Erythroblast (primary cell): ENCODE measurements at regions not wholly inside any gene's neighbourhood (a gene's known extent, or its start where the extent isn't known, plus 50 kb on each side); places are given as distances from the start of the nearest gene placed in this dataset.

ENCODE experiments used
- DNase-seq, 2 experiments: peaks; one replicate each; lab custom pipeline; 2025; lab: John Stamatoyannopoulos, UW
- GATA1 ChIP-seq: IDR thresholded peaks from 2 replicates; pipeline ENCODE4 v1.6.1; 2011; ENCODE audit warnings: low read depth, mild to moderate bottlenecking, control low read depth, low read length, moderate library complexity
- POLR2A ChIP-seq: IDR thresholded peaks from 2 replicates; pipeline ENCODE4 v1.6.1; 2011; ENCODE audit warnings: mild to moderate bottlenecking, low read length

DNA sequence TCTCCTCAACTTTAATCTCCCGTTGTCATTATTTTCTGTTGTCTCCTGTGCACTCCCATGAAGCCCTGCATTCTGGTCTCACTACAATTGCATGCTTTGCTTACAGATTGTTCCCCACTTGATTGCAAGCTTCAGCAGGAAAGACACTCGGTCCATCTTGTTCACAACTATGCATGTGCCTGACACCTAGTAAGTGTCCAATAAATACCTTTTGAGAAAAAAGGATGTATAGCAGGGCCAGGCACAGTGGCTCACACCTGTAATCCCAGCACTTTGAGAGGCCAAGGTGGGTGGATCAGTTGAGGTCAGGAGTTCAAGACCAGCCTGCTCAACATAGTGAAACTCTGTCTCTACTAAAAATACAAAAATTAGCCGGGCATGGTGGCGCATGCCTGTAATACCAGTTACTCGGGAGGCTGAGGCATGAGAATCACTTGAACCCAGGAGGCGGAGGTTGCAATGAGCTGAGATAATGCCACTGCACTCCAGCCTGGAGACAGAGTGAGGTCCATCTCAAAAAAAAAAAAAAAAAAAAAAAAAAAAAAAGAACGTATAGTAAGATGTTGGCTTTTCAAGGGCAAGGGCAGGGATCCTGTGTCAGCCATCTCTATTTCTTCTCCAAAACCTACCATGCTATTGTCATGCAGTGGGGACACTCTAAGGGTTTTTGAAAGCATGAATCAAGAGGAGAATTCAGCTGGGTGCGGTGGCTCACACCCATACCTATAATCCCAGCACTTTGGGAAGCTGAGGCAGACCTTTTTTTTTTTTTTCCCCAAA, 338.3 kb downstream of the MYCN start:
- TF ChIP-seq POLR2A: no peak
- no peak for TF ChIP-seq GATA1
- no peak for DNase-seq

GRCh38 chr2:16277117-16277516, 336.8 kb downstream of the MYCN start:
- no peak for DNase-seq
- TF ChIP-seq POLR2A: no peak
- no peak for TF ChIP-seq GATA1

- DNase-seq: no peak
- TF ChIP-seq POLR2A (no peak), GATA1 (no peak)
Measured at GRCh38 chr2:16275661-16276060, 335.3 kb downstream of the MYCN start.

DNA sequence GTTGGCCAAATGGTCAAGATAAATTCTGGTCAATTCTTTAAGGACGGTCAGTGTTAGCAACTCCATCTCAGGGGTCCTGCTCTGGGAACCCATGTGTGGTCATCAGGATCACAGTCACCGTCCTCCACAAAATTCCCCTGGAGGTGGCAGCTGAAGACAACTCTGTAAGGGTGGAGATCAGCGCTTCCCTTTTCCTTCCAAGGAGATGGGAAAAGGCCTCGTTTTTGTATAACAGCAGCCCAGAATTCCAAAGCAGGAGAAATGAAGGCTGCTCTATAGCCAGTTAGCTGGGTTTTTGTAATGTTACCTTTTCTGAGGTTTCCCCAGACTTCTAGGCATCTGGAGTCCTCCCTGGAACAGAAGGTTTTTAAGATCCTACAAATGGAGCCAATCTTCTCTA, 334.8 kb downstream of the MYCN start:
- no peak for DNase-seq

GRCh38 chr2:16273111-16273510, 332.8 kb downstream of the MYCN start:
- no peak for TF ChIP-seq GATA1
- no peak for TF ChIP-seq POLR2A
- DNase-seq: no peak

More for the DNA sequence above, 334.8 kb downstream of the MYCN start:
- no peak for TF ChIP-seq GATA1
- TF ChIP-seq POLR2A: no peak

- no peak for TF ChIP-seq POLR2A
- TF ChIP-seq GATA1: no peak
Measured at GRCh38 chr2:16272038-16272788, 331.9 kb downstream of the MYCN start.

DNA sequence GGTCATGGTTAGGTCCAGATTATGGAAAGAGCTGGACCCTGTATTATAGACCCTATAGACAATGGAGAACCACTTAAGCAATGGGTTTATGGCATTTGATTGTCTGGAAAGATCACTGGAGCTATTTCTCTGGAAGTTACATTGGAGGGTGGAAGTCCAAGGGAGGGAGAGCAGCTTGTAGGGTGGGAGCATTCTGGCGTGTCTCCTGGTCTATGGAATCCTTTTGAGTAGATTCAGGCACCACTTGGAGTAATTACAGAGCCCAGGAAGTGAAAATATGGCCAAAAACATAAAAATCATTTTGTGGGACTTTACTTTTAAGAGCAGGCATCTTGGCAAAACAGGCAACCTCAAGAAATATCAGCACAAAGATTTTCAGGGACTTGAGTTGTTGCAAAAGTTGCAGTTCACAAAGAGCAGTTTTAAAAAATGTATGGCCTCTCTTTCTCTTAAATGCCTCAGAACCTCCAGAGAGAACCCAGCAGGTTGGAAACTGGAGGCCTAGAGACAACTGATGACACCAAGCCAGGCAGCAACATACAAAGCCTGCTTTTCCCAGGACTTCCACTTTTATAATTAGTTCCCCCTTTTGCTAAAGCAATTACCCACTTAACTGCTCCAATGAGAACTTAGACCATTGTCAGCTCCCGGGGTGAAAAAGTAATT, 331.0 kb downstream of the MYCN start:
- TF ChIP-seq GATA1 (no peak), POLR2A (no peak)
- no peak for DNase-seq

More at GRCh38 chr2:16272038-16272788, 331.9 kb downstream of the MYCN start:
- DNase-seq: no peak

DNA sequence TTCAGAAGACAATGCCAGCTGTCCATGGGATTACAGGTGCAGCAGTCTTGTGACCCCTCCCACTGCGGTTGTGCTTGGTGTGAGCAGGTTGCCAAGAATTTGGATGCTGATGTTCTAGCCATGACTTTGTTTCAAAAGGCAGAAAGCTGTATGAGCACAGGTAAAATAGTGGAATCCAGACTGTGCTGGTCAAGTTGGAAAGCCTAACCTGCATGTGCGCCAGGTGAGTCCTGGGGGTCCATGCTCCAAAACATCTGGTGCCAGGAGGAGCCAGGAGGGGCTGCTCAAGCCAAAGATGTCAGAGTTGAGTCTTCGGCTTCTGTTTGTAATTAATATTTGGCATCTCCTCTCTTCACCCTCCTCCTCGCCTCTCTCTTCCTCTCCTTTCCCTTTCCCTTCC, 330.1 kb downstream of the MYCN start:
- DNase-seq: no peak
- TF ChIP-seq GATA1: no peak
- TF ChIP-seq POLR2A: no peak

- DNase-seq: no peak
- TF ChIP-seq POLR2A: no peak
- TF ChIP-seq GATA1: no peak
Measured at GRCh38 chr2:16268301-16269000, 328.1 kb downstream of the MYCN start.

- TF ChIP-seq GATA1 (no peak), POLR2A (no peak)
- no peak for DNase-seq
Measured at GRCh38 chr2:16266571-16266970, 326.2 kb downstream of the MYCN start.

- TF ChIP-seq GATA1 (no peak), POLR2A (no peak)
- DNase-seq: no peak
Measured at GRCh38 chr2:16264931-16265540, 324.7 kb downstream of the MYCN start.

GRCh38 chr2:16264491-16264890, 324.1 kb downstream of the MYCN start:
- DNase-seq: no peak
- TF ChIP-seq GATA1 (no peak), POLR2A (no peak)
